ENCODE measurements at regions not wholly inside any gene's neighbourhood (a gene's known extent, or its start where the extent isn't known, plus 50 kb on each side); places are given as distances from the start of the nearest gene placed in this dataset.

DNA sequence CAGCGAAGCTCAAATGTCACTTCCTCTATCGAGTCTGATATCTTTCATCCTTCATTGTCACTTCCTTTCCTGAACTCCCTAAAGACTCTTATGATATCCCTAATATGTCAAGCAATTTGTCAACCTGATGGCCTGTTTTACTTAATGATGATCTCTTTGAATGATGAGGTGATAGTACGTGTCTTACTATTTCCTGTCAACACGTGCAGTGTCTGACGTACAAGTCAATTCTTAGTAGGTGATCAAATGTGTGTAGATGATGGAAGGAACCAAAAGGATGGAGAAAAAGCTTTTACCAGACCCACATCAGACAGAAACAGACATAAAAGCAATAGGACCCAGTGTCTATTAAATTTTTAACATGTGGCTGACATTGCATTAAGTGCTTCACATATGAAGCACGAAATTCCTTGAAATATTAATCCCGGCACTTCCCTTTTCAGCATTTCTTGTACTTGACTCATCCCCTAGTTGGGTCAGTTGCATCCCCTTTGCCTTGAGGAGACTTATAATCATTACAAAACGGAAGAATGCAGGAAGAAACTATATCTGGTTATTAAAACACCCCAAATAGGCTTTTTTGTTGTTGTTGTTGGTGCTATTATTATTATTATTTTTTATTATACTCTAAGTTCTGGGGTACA, 108.6 kb upstream of the NYAP2 start (continued):
- TF ChIP-seq, protein P1, sequence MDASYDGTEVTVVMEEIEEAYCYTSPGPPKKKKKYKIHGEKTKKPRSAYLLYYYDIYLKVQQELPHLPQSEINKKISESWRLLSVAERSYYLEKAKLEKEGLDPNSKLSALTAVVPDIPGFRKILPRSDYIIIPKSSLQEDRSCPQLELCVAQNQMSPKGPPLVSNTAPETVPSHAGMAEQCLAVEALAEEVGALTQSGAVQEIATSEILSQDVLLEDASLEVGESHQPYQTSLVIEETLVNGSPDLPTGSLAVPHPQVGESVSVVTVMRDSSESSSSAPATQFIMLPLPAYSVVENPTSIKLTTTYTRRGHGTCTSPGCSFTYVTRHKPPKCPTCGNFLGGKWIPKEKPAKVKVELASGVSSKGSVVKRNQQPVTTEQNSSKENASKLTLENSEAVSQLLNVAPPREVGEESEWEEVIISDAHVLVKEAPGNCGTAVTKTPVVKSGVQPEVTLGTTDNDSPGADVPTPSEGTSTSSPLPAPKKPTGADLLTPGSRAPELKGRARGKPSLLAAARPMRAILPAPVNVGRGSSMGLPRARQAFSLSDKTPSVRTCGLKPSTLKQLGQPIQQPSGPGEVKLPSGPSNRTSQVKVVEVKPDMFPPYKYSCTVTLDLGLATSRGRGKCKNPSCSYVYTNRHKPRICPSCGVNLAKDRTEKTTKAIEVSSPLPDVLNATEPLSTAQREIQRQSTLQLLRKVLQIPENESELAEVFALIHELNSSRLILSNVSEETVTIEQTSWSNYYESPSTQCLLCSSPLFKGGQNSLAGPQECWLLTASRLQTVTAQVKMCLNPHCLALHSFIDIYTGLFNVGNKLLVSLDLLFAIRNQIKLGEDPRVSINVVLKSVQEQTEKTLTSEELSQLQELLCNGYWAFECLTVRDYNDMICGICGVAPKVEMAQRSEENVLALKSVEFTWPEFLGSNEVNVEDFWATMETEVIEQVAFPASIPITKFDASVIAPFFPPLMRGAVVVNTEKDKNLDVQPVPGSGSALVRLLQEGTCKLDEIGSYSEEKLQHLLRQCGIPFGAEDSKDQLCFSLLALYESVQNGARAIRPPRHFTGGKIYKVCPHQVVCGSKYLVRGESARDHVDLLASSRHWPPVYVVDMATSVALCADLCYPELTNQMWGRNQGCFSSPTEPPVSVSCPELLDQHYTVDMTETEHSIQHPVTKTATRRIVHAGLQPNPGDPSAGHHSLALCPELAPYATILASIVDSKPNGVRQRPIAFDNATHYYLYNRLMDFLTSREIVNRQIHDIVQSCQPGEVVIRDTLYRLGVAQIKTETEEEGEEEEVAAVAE (CRISPR knock-in tag; IDR thresholded peaks at IDR 0.05; ENCODE audit: borderline replicate concordance), result no peak
- no peak for TF ChIP-seq ZNF703 (CRISPR knock-in tag; IDR thresholded peaks at IDR 0.05; ENCODE audit: borderline replicate concordance)
- TF ChIP-seq, protein P2, sequence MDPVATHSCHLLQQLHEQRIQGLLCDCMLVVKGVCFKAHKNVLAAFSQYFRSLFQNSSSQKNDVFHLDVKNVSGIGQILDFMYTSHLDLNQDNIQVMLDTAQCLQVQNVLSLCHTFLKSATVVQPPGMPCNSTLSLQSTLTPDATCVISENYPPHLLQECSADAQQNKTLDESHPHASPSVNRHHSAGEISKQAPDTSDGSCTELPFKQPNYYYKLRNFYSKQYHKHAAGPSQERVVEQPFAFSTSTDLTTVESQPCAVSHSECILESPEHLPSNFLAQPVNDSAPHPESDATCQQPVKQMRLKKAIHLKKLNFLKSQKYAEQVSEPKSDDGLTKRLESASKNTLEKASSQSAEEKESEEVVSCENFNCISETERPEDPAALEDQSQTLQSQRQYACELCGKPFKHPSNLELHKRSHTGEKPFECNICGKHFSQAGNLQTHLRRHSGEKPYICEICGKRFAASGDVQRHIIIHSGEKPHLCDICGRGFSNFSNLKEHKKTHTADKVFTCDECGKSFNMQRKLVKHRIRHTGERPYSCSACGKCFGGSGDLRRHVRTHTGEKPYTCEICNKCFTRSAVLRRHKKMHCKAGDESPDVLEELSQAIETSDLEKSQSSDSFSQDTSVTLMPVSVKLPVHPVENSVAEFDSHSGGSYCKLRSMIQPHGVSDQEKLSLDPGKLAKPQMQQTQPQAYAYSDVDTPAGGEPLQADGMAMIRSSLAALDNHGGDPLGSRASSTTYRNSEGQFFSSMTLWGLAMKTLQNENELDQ (CRISPR knock-in tag; IDR thresholded peaks at IDR 0.05; ENCODE audit: borderline replicate concordance), result no peak

DNA sequence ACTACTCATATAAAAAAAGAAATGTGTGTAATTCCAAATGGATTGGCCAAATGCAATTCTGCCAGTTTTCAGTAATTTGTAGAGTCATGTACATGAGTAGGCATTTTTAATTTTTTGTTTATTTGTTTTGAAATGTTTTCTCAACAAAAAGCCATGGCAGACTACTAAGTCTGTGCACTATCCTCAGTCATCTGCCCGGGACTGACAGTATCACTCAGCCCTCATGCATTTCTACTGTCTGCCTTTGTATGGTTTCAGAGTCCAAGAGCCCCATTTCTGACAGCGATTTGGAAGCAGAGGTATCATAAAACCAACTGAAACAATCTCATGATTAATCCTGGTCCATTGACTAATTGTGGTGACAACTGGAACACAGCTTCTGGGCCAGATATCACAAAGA, 109.9 kb upstream of the NYAP2 start:
- ATAC-seq, result no peak
- Histone ChIP-seq H3K9me3 (ENCODE audit: low read length) (peaks cover 5% of the 10 kb centered on the region; the same call in 1 of the 2 replicates), H3K4me2 (ENCODE audit: low read depth, low read length) (no peak overlapping the region), H3K9ac (ENCODE audit: insufficient read depth, low read depth, low read length) (no peak overlapping the region), H3K79me2 (ENCODE audit: insufficient read depth, low read length) (no peaks in the 10 kb centered on the region), H2AFZ (ENCODE audit: low read length) (no peak overlapping the region), H3K36me3 (replicated peaks in 1 of 2; ENCODE audit: control insufficient read depth in 1 of 2, insufficient read depth in 2 of 2, low read length in 2 of 2) (no peaks in the 10 kb centered on the region), H4K20me1 (ENCODE audit: insufficient read depth, low read length) (no peaks in the 10 kb centered on the region), H3K27me3 (ENCODE audit: control insufficient read depth in 1 of 2, insufficient read depth in 2 of 2, low read length in 2 of 2) (no peaks in the 10 kb centered on the region), H3K4me3 (replicated peaks in 1 of 3; ENCODE audit: insufficient read depth in 1 of 3, low read depth in 2 of 3, low read length in 3 of 3) (no peak overlapping the region), H3K4me1 (ENCODE audit: insufficient read depth, low read length) (no peaks in the 10 kb centered on the region), H3K27ac (ENCODE audit: extremely low read length, insufficient read depth, low read length) (no peak overlapping the region)
- BruUV-seq (replicated peaks), result no TSS peak
- ChIA-PET POLR2A (no interaction called here), CTCF (ENCODE audit: low intra/inter-chr PET ratio, low total read pairs) (no interaction called here)
- FAIRE-seq, result no peak
- in situ Hi-C loops (cut with HindIII; ENCODE audit: extremely low pct_ligation_motif_present, low pct_unique_long_range_greater_than_20kb) (no loop called here), intact Hi-C loops (cut with micrococcal nuclease; ENCODE audit: unreplicated experiment) (no loop called here)
- DNase-seq (ENCODE audit: low spot score), result no peak
- no peak for TF ChIP-seq ZC3H13 (CRISPR knock-in tag; IDR thresholded peaks at IDR 0.05)
- TF ChIP-seq CBX5 (CRISPR knock-in tag; IDR thresholded peaks at IDR 0.05; ENCODE audit: borderline replicate concordance), result no peak
- WGBS (ENCODE audit: low lambda C conversion rate), result 5% methylated on average over 2 of the region's 2 CpGs
